GM06990 (cell line): ENCODE measurements at regions not wholly inside any gene's neighbourhood (a gene's known extent, or its start where the extent isn't known, plus 50 kb on each side); places are given as distances from the start of the nearest gene placed in this dataset.

ENCODE experiments used
- DNase-seq: peaks from one replicate; pipeline ENCODE4 v3.0.0-alpha.2; 2011; ENCODE audit not compliant: insufficient read length; ENCODE audit errors: extremely low read depth
- H3K27me3 ChIP-seq: replicated peaks from 2 replicates; pipeline ENCODE4 v1.6.0; 2011; ENCODE audit warnings: low read length; ENCODE audit not compliant: control insufficient read depth, insufficient read depth
- H3K36me3 ChIP-seq: 2 replicates; pipeline ENCODE4 v1.5.1; 2011; ENCODE audit warnings: low read length; ENCODE audit not compliant: control insufficient read depth, insufficient read depth
- H3K4me3 ChIP-seq: replicated peaks from 2 replicates; pipeline ENCODE4 v1.5.1; 2011; ENCODE audit warnings: low read depth, mild to moderate bottlenecking, control low read depth, low read length
- TF ChIP-seq, protein P1 (sequence below): IDR thresholded peaks from 2 replicates; pipeline ENCODE4 v1.5.1; 2011; ENCODE audit warnings: low read length, control low read depth, mild to moderate bottlenecking, inconsistent platforms; ENCODE audit not compliant: insufficient read depth, poor library complexity, severe bottlenecking

DNA sequence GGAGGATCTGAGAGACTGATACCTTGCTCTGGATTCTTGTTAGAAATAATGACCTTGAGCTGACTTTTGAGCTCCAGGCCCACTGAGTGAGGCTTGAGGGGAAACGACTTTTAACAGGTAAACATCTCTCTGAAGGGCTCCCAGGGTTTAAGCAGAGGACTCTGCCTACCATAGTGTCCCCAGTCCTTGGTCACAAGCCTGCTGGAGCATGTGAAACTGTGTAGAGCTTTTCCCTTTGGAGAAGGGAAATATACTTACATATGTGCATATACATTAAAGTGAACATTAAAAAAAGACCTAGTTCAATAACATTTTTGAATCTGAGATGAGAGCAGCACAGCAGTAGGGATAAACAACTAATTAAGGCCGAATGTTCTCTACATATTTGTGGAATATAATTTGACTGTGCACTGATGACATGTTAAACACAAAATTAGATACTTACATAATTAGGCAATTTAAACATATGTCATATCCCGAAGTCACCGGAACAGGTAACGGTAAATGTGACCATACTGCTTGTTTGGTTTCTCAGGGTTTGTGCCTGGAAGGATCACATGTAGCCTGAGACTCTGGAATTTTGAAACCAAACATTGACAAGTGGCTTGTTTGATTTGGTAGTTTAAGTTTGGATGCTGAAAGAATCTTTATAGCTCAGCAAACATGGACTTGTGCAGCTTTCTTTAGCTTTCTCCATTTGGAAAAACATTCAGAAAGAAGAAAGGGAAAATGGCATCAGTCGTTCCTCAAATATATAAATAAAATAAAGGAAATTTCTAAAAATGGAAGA is 266.1 kb upstream of the C2CD4B start:
- Histone ChIP-seq H3K4me3 (no peak overlapping the region), H3K36me3 (no peaks in the 10 kb centered on the region), H3K27me3 (no peaks in the 10 kb centered on the region; the same call in 1 of the 2 replicates)
- no peak for DNase-seq
- TF ChIP-seq, protein P1, sequence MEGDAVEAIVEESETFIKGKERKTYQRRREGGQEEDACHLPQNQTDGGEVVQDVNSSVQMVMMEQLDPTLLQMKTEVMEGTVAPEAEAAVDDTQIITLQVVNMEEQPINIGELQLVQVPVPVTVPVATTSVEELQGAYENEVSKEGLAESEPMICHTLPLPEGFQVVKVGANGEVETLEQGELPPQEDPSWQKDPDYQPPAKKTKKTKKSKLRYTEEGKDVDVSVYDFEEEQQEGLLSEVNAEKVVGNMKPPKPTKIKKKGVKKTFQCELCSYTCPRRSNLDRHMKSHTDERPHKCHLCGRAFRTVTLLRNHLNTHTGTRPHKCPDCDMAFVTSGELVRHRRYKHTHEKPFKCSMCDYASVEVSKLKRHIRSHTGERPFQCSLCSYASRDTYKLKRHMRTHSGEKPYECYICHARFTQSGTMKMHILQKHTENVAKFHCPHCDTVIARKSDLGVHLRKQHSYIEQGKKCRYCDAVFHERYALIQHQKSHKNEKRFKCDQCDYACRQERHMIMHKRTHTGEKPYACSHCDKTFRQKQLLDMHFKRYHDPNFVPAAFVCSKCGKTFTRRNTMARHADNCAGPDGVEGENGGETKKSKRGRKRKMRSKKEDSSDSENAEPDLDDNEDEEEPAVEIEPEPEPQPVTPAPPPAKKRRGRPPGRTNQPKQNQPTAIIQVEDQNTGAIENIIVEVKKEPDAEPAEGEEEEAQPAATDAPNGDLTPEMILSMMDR = no peak

DNA sequence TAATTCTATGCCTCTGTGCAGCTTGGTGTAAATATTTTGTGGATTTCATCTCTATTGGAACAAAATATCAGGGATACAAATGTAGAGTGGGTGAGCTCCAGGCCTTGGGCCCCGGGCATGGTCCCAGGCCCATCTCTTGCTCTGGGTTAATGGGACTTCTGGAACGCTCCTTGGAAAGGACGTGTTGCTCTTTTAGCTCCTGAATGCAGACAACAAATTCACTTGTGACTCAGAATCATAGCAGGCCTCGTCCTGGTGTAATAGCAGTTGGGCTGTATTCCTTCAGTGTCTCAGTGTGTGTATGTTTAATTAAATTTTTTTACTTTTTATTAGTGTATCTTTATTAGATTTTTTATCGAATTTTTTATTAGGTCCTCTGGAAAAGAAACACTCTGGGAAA is 266.7 kb upstream of the C2CD4B start:
- no peak for DNase-seq
- TF ChIP-seq, protein P1 = no peak

DNA sequence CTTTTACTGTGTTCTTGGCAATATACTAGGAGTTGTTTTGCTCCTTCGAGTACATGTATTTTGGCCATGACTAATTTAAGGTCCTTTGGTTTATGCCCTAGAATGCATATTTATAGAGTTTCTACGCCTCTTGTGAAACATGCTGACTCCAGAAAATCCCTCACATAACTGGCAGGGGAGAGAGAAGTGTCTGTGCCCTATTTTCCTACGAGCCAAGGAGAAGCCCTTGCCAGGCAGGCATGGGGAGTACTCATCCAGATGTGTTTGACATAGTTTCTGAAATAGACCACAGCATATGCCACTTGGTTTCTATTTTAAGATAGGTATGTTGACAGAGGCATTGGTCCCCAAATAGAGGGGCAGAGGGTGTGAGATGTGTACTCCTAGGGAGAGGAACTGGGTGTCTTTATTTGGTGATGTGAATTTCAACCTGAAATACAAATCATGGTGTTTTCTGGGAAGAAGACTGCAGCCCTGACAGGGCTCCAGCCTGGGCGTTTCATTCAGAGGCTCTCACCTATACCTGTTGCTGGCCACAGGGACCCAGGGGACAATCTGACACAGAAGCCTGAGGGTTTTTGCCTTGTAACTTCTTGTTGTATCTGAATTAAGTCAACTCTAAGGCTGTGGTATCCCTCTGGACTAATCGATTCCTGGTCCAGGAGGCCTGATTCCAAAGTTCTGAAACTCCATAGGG is 267.8 kb upstream of the C2CD4B start:
- TF ChIP-seq, protein P1 = no peak
- Histone ChIP-seq H3K4me3 (no peak overlapping the region), H3K27me3 (no peaks in the 10 kb centered on the region), H3K36me3 (no peaks in the 10 kb centered on the region)
- DNase-seq = no peak

More for the DNA sequence above, 266.7 kb upstream of the C2CD4B start:
- Histone ChIP-seq H3K27me3 (no peaks in the 10 kb centered on the region; the same call in 1 of the 2 replicates), H3K4me3 (no peak overlapping the region), H3K36me3 (no peaks in the 10 kb centered on the region)

DNA sequence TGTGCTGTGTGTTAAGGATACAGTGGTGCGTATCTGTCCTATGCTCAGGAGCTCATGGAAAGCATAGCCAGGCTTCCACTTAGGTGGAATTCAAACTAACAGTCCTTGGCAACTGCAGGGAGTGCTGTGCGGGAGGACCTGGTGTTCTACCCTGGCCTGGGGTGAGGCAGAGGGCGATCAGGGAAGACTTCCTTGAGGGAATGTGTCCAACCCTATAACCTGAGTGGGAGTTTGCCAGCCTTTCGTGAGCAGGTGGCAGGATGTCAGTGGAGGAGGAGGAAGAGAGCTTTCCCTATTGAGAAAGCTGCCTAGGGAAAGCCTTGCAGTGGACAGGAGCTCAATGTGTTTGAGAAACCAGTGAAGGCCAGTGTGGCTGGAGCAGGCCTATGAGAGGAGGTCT is 271.1 kb upstream of the C2CD4B start:
- no peak overlapping the region for H3K4me3 ChIP-seq
- TF ChIP-seq, protein P1 = no peak
- H3K27me3 ChIP-seq = no peaks in the 10 kb centered on the region
- no peaks in the 10 kb centered on the region for H3K36me3 ChIP-seq
- DNase-seq = no peak

DNA sequence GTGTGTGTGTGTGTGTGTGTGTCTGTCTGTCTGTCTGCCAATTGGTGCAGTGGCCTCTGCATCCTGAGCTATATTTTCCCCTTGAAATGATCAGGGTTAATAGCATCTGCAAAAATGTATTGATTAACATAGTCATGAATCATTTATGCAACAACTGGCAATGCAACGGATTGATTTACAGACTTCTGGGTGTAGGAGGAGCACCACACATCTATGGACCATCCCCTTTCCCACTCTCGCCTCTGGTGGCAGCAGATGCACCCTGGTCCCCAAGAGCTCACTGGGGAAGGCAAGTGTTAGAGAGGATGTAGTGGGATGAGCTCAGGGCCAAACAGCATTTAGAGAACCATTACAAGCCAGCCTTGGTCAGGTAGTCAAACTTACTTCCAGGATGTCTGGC is 272.7 kb upstream of the C2CD4B start:
- H3K36me3 ChIP-seq = no peaks in the 10 kb centered on the region
- TF ChIP-seq, protein P1 = no peak
- DNase-seq = no peak
- H3K27me3 ChIP-seq = no peaks in the 10 kb centered on the region
- H3K4me3 ChIP-seq = no peak overlapping the region
